ENCODE measurements at regions not wholly inside any gene's neighbourhood (a gene's known extent, or its start where the extent isn't known, plus 50 kb on each side); places are given as distances from the start of the nearest gene placed in this dataset.
A peak's percentile ranks its signal among the peaks of the same experiment; 100 is the strongest.

GRCh38 chr1:112265931-112266330 is 130.1 kb upstream of the CTTNBP2NL start:
- no peak overlapping the region for H3K27ac Mint-ChIP-seq
- no peaks in the 10 kb centered on the region for H3K9me3 Mint-ChIP-seq
- H3K4me1 Mint-ChIP-seq (ENCODE audit: low read depth in 2 of 2): no peaks in the 10 kb centered on the region
- ATAC-seq (no peak), DNase-seq (ENCODE audit: low spot score) (no peak)
- no peaks in the 10 kb centered on the region for H3K36me3 Mint-ChIP-seq
- H3K27me3 Mint-ChIP-seq: peaks cover 19 to 38% of the 10 kb centered on the region in 2 donors
- no peak overlapping the region for H3K4me3 Mint-ChIP-seq

DNA sequence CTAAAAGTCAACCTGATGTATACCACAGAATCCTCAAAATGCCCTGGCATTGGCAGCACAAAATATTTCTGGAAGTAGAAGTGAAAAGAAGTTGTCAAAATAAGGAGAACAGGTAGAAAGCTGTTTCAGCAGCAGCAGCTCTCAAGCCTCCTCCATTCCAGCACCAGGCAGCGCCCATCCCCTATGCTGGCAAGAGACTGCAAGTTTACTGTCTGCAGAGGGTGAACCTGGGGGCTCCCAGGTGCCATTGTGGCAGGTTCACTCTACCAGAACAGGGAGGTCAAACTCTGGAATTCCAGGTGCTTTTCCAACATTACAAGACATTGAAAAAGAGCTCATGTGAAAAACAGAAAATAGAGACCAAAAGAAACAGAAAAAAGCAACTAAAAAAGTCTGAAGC is 128.8 kb upstream of the CTTNBP2NL start:
- Mint-ChIP-seq H3K36me3 (no peaks in the 10 kb centered on the region), H3K27me3 (peaks cover 18 to 42% of the 10 kb centered on the region in 2 donors), H3K27ac (no peak overlapping the region), H3K4me3 (no peak overlapping the region), H3K9me3 (no peaks in the 10 kb centered on the region), H3K4me1 (ENCODE audit: low read depth in 2 of 2) (no peaks in the 10 kb centered on the region)
- DNase-seq (ENCODE audit: low spot score): no peak
- ATAC-seq: no peak

DNA sequence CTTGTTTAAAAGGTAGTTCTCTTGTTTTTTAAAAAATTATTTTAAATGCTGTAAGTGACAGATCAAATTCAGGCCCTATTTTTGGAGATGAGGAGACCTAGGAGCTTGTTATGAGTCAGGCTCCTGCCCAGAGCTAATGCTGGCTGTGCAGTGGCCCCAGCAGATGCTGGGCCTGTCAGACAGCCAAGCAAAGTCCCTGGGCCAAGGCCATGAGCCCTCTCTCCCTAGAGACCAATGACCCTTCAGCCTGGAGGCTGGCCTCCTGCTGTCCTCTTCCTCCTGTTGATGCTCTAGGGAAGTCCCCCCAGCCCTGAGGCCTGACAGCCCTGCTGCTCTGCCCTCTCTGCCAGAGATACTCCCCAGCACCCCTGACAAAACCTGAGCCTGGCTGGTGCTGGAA is 128.1 kb upstream of the CTTNBP2NL start:
- no peaks in the 10 kb centered on the region for H3K36me3 Mint-ChIP-seq
- no peak overlapping the region for H3K4me3 Mint-ChIP-seq
- DNase-seq (ENCODE audit: low spot score): no peak
- peaks cover 20 to 44% of the 10 kb centered on the region in 2 donors for H3K27me3 Mint-ChIP-seq
- H3K9me3 Mint-ChIP-seq: no peaks in the 10 kb centered on the region
- no peak overlapping the region for H3K27ac Mint-ChIP-seq
- H3K4me1 Mint-ChIP-seq (ENCODE audit: low read depth in 2 of 2): no peaks in the 10 kb centered on the region
- no peak for ATAC-seq

GRCh38 chr1:112268408-112268807 is 127.6 kb upstream of the CTTNBP2NL start:
- H3K36me3 Mint-ChIP-seq: no peaks in the 10 kb centered on the region
- DNase-seq (ENCODE audit: low spot score) (no peak), ATAC-seq (no peak)
- no peaks in the 10 kb centered on the region for H3K9me3 Mint-ChIP-seq
- H3K27ac Mint-ChIP-seq: no peak overlapping the region
- no peak overlapping the region for H3K4me3 Mint-ChIP-seq
- H3K4me1 Mint-ChIP-seq (ENCODE audit: low read depth in 2 of 2): no peaks in the 10 kb centered on the region
- H3K27me3 Mint-ChIP-seq: peaks cover 22 to 47% of the 10 kb centered on the region in 2 donors

DNA sequence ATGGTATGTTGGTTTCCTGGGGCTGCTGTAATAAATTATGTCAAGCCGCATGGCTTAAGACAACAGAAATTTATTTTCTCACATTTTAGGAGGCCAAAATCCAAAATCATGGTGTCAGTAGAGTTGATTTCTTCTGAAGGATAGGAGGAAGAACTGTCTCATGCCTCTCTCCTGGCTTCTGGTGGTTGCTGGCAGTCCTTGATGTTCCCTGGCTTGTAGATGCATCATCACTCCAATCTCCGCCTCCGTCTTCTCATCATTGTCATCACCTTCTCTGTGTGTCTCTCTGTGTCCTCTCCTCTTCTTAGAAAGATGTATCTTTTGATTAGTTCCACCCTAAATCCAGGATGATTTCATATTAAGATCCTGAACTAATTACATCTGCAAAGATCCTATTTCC is 124.7 kb upstream of the CTTNBP2NL start:
- no peaks in the 10 kb centered on the region for H3K9me3 Mint-ChIP-seq
- no peaks in the 10 kb centered on the region for H3K36me3 Mint-ChIP-seq
- peaks cover 28 to 51% of the 10 kb centered on the region in 2 donors for H3K27me3 Mint-ChIP-seq
- H3K4me3 Mint-ChIP-seq: no peak overlapping the region
- ATAC-seq (no peak), DNase-seq (ENCODE audit: low spot score) (no peak)
- no peaks in the 10 kb centered on the region for H3K4me1 Mint-ChIP-seq (ENCODE audit: low read depth in 2 of 2)
- no peak overlapping the region for H3K27ac Mint-ChIP-seq

GRCh38 chr1:112272101-112272772 is 123.8 kb upstream of the CTTNBP2NL start:
- no peak overlapping the region for H3K4me3 Mint-ChIP-seq
- DNase-seq (ENCODE audit: low spot score) (no peak), ATAC-seq (no peak)
- peaks cover 27 to 52% of the 10 kb centered on the region in 2 donors for H3K27me3 Mint-ChIP-seq
- H3K4me1 Mint-ChIP-seq (ENCODE audit: low read depth in 2 of 2): no peaks in the 10 kb centered on the region
- no peaks in the 10 kb centered on the region for H3K36me3 Mint-ChIP-seq
- H3K9me3 Mint-ChIP-seq: no peaks in the 10 kb centered on the region
- H3K27ac Mint-ChIP-seq: no peak overlapping the region

DNA sequence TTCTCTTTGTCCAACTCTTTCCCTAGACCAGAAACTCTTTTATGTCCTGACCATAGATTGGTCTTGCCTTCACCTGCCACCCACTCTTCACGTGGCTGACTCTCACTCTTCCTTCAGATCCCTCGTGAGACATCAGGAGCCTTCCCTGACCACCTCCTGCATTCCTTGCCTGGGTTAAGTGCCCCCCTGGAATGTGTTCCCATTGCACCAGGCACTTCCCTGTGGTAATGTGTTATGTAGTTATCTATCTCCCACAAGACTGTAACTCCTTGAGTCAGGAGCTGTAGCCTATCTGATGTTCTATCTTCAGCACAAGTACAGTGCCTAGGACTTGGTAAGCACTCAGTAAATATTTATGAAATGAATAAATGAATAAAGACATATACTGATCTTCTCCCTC is 111.2 kb upstream of the CTTNBP2NL start:
- DNase-seq (ENCODE audit: low spot score) (no peak), ATAC-seq (no peak)
- H3K36me3 Mint-ChIP-seq: no peaks in the 10 kb centered on the region
- H3K9me3 Mint-ChIP-seq: no peaks in the 10 kb centered on the region
- no peak overlapping the region for H3K27ac Mint-ChIP-seq
- H3K27me3 Mint-ChIP-seq: peaks cover 25 to 30% of the 10 kb centered on the region in 2 donors
- no peaks in the 10 kb centered on the region for H3K4me1 Mint-ChIP-seq (ENCODE audit: low read depth in 2 of 2)
- H3K4me3 Mint-ChIP-seq: no peak overlapping the region

DNA sequence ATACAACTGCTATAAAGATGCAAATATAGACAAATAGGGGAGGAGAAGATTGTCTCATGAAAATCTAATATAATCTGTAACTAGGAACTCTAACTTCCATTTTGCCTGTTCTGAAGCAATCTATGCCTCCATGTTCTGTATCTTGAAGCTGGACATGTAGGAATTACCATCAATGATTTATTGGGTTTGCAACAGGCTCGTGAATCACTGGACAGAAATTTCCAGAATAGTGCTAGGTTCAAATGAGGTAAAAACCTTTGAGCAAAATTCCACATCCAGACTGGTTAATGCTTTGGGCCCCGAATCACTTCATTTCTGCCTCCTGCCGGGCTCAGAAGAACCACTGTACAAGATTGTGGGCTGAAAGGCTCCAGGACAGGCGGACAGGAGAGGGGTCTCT is 110.7 kb upstream of the CTTNBP2NL start:
- ATAC-seq (no peak), DNase-seq (ENCODE audit: low spot score) (no peak)
- no peaks in the 10 kb centered on the region for H3K36me3 Mint-ChIP-seq
- no peak overlapping the region for H3K4me3 Mint-ChIP-seq
- H3K27ac Mint-ChIP-seq: no peak overlapping the region
- H3K4me1 Mint-ChIP-seq (ENCODE audit: low read depth in 2 of 2): no peaks in the 10 kb centered on the region
- no peaks in the 10 kb centered on the region for H3K9me3 Mint-ChIP-seq
- peaks cover 25 to 34% of the 10 kb centered on the region in 2 donors for H3K27me3 Mint-ChIP-seq

DNA sequence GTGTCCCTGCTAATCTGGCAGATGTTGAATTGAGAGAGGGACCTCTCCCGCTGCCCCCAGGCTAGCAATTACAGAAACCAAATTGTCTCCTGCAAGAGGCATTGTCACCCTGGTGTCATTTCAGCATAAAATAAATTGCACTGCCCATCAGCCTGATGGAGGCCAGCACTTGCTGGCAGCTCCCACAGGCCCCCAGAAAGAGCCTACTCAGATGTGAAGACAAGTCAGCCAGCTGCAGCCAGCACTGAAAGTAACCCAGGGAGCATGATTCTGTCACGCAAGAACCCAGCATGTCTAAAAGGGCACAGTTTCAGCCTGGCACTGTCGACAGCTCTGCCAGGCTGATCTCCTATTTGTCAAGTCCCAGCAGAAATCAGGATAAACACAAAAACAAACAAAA is 110.3 kb upstream of the CTTNBP2NL start:
- no peaks in the 10 kb centered on the region for H3K4me1 Mint-ChIP-seq (ENCODE audit: low read depth in 2 of 2)
- no peak overlapping the region for H3K4me3 Mint-ChIP-seq
- H3K9me3 Mint-ChIP-seq: no peaks in the 10 kb centered on the region
- peaks cover 28 to 38% of the 10 kb centered on the region in 2 donors for H3K27me3 Mint-ChIP-seq
- ATAC-seq: no peak
- no peak for DNase-seq (ENCODE audit: low spot score)
- H3K36me3 Mint-ChIP-seq: no peaks in the 10 kb centered on the region
- H3K27ac Mint-ChIP-seq: no peak overlapping the region

DNA sequence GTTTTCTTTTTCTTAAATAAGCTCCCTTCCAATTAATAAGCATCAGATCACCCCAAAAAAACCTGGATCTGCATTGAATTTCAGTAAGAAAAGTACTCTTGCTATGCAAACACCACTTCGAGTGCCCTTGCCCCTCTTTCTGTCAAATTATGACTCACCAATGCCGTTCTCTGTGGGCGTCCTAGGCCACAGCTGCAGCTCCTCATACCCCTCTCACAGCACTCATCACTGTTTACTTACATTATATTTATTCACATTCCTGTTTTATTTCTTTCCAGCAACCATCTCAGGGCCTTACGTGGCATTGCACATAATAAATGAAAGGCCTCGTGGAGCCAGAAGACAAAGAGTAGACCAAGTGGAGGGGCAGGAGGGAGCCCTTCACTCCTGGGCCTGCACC is 99.1 kb upstream of the CTTNBP2NL start:
- ATAC-seq: no peak
- Mint-ChIP-seq H3K4me1 (ENCODE audit: low read depth in 2 of 2) (no peaks in the 10 kb centered on the region), H3K27me3 (peaks cover 17% of the 10 kb centered on the region in 2 donors), H3K4me3 (no peak overlapping the region), H3K36me3 (no peaks in the 10 kb centered on the region), H3K27ac (no peak overlapping the region), H3K9me3 (no peaks in the 10 kb centered on the region)
- no peak for DNase-seq (ENCODE audit: low spot score)

GRCh38 chr1:112297536-112297935 is 98.5 kb upstream of the CTTNBP2NL start:
- no peaks in the 10 kb centered on the region for H3K36me3 Mint-ChIP-seq
- no peak overlapping the region for H3K27ac Mint-ChIP-seq
- H3K4me1 Mint-ChIP-seq (ENCODE audit: low read depth in 2 of 2): no peaks in the 10 kb centered on the region
- peaks cover 15 to 17% of the 10 kb centered on the region in 2 donors for H3K27me3 Mint-ChIP-seq
- ATAC-seq (no peak), DNase-seq (ENCODE audit: low spot score) (no peak)
- H3K4me3 Mint-ChIP-seq: no peak overlapping the region
- no peaks in the 10 kb centered on the region for H3K9me3 Mint-ChIP-seq

DNA sequence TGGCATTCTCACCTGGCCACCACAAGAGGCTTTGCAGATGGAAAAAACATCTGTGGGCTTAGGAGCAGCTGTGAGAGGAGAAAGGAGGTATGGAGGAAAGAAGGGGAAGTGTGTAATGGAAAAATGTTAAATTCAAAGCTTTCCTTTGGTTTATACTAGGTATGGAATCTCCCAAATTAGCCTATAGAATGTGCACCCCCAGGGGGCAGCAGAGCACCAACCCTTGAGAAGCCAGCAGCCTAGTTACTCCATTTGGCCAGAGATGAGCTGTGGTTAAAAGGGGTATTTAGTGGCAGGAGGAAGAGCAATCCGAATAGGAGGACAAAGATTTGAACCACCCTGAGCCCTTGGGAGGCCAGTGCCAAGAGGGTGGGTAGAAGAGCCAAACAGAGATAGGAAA is 97.5 kb upstream of the CTTNBP2NL start:
- ATAC-seq (no peak), DNase-seq (ENCODE audit: low spot score) (no peak)
- Mint-ChIP-seq H3K9me3 (no peaks in the 10 kb centered on the region), H3K27ac (no peak overlapping the region), H3K4me3 (no peak overlapping the region), H3K4me1 (ENCODE audit: low read depth in 2 of 2) (no peaks in the 10 kb centered on the region), H3K36me3 (no peaks in the 10 kb centered on the region), H3K27me3 (peaks cover 20 to 25% of the 10 kb centered on the region in 2 donors)

DNA sequence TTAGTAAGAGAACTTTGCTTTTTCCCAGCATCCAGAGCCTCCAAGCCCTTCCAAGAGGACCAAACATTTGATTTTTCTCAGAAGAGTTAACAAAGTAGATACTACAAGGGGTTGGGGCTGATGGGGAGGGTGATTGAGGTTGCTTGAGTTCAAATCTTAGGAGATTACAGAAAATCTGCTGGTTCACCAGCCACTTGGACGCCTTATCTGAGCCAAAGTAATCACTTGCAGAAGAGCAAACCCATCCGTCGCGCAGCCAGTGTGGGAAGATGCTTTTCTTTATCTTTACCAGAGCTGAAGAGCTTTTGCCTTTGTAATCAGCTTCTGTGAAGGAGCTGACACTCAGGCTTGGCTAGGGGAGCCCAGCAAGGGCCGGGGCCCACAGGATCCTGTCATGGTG is 91.9 kb upstream of the CTTNBP2NL start:
- Mint-ChIP-seq H3K4me1 (ENCODE audit: low read depth in 2 of 2) (no peaks in the 10 kb centered on the region), H3K27me3 (peaks cover 28 to 52% of the 10 kb centered on the region in 2 donors), H3K4me3 (no peak overlapping the region), H3K27ac (no peak overlapping the region), H3K9me3 (no peaks in the 10 kb centered on the region), H3K36me3 (no peaks in the 10 kb centered on the region)
- DNase-seq (ENCODE audit: low spot score): no peak
- no peak for ATAC-seq

DNA sequence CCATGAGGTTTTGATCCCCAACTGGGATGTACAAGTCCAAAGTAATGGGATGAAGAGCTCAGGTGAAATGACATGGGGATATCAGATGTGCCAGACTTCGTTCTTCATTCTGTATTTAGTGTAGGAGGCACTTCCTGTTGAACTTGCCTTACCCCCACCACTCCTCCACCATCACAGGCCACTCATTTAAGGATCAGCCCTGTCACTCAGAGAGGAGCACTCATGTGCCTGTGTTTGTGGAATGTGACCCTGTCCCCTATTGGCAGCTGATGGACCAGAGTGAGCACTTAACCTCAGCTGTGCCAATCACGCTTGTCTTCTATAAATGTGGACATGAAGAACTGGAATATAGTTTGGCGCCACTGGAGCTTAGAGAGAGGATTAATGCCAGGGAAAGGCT is 91.4 kb upstream of the CTTNBP2NL start:
- ATAC-seq (peak in 1 of 2 donors; percentile 15), DNase-seq (ENCODE audit: low spot score) (no peak)
- Mint-ChIP-seq H3K36me3 (no peaks in the 10 kb centered on the region), H3K27ac (no peak overlapping the region), H3K4me3 (no peak overlapping the region), H3K9me3 (no peaks in the 10 kb centered on the region), H3K4me1 (ENCODE audit: low read depth in 2 of 2) (no peaks in the 10 kb centered on the region), H3K27me3 (peaks cover 28 to 52% of the 10 kb centered on the region in 2 donors)
